ENCODE measurements at regions not wholly inside any gene's neighbourhood (a gene's known extent, or its start where the extent isn't known, plus 50 kb on each side); places are given as distances from the start of the nearest gene placed in this dataset.

DNA sequence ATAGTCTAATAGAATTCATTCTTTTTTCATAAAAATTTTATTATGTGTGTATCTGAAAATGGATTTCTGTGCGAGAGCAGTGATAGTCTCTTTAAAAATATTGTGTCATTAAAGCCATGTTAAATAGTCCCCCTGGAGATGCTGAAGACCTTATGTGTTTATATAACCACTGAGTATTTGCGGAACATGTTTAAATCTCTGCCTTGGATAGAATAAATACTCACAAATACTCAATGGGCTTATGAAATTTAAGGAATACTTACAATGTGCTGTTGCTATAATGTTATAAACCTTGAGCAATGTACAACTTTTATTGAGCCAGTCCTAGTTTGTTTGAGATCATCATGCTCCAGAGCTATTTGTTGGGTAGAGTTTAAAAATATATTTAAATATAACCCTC, 226.0 kb downstream of the SNAPC1 start:
- TF ChIP-seq, protein P1, sequence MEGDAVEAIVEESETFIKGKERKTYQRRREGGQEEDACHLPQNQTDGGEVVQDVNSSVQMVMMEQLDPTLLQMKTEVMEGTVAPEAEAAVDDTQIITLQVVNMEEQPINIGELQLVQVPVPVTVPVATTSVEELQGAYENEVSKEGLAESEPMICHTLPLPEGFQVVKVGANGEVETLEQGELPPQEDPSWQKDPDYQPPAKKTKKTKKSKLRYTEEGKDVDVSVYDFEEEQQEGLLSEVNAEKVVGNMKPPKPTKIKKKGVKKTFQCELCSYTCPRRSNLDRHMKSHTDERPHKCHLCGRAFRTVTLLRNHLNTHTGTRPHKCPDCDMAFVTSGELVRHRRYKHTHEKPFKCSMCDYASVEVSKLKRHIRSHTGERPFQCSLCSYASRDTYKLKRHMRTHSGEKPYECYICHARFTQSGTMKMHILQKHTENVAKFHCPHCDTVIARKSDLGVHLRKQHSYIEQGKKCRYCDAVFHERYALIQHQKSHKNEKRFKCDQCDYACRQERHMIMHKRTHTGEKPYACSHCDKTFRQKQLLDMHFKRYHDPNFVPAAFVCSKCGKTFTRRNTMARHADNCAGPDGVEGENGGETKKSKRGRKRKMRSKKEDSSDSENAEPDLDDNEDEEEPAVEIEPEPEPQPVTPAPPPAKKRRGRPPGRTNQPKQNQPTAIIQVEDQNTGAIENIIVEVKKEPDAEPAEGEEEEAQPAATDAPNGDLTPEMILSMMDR (IDR thresholded peaks at IDR 0.05): no peak
- no peak for TF ChIP-seq POLR2A (IDR thresholded peaks at IDR 0.05)

All from adrenal gland (tissue), 5 donors.